CD4-positive, alpha-beta T cell treated with Interferon alpha-2 for 1 hour (primary cell): ENCODE measurements at regions not wholly inside any gene's neighbourhood (a gene's known extent, or its start where the extent isn't known, plus 50 kb on each side); places are given as distances from the start of the nearest gene placed in this dataset.

Experiments used
- DNase-seq, 2 donors: peaks; one replicate each; pipeline ENCODE4 v3.0.0-alpha.2; 2020 to 2022

- DNase-seq, result no peak
These were observed 83.0 kb upstream of the ADRA2C start for GRCh38 chr4:3683077-3683743.

DNA sequence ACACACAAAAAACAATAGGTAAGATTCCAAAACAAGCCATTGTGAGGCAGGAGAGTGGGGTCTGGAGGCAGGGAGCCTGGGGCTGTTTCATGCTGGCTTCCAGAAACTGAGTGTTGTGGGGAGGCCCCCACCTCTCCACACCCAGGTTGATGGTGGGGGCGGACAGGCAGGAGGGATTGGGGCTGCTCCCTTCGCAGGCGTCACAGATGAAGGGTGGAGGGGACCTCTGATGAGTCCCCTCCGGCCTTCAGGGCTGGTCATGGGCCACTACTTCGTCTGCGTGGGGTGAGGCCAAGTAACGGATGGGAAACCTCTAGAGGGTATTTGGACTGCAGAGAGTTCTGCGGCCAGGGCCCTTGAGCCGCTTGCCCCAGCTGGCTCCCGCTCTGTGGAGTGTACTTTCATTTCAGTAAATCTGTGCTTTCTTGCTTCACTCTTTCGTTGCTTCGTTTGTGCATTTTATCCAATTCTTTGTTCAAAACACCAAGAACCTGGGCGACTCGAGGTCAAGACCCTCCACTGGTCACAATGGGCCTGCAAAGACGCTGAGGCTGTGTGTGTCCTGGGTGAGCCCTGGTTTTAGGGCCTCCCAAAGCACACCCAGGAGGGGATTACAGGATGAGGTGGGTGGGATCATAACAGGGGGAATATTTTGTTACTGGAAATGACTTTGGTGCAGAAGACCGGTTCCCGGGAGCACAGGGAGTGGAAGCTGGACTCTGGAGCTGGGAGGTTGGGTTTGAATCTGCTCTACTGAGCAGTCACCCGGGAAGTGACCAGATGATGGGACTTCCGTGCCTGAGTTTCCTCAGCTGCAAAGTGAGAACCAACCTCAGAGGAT, 83.7 kb upstream of the ADRA2C start:
- DNase-seq, result no peak

DNA sequence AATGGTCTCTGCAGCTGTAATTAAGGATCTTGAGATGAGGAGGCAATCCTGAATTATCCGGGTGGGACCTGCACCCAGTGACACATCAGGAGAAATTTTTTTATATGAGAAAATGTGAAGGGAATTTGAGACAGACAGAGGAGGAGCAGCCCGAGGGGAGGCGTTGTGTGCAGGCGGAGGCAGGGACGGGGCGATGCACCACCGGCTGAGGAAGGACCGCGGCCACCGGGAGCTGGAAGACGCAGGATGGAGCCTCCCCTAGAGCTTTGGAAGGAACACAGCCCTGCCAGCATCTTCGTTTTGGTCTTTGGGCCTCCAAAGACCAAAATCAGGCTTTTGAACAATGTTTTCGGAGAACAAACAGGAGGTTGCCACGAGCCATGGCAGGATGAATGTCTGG, 85.0 kb upstream of the ADRA2C start:
- DNase-seq, result no peak

DNA sequence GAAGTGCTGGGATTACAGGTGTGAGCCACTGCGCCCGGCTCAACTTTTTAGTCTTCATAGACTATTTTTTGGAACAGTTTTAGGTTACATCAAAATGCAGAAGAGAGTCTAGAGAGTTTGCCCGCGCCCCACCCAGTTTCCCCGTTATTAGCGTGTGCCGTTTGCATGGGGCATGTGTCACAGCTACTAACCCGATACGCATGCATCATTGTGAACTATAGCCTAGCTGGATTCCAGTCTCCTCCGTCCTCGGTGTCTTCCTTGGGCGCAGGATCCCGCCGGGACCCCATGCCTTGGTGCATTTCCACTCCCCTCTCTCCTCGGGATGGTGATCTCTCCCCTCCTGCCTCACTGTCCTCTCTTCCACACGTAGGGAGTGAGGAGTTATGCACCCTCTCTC, 85.5 kb upstream of the ADRA2C start:
- no peak for DNase-seq

GRCh38 chr4:3679851-3680311, 86.3 kb upstream of the ADRA2C start:
- DNase-seq, result no peak

DNA sequence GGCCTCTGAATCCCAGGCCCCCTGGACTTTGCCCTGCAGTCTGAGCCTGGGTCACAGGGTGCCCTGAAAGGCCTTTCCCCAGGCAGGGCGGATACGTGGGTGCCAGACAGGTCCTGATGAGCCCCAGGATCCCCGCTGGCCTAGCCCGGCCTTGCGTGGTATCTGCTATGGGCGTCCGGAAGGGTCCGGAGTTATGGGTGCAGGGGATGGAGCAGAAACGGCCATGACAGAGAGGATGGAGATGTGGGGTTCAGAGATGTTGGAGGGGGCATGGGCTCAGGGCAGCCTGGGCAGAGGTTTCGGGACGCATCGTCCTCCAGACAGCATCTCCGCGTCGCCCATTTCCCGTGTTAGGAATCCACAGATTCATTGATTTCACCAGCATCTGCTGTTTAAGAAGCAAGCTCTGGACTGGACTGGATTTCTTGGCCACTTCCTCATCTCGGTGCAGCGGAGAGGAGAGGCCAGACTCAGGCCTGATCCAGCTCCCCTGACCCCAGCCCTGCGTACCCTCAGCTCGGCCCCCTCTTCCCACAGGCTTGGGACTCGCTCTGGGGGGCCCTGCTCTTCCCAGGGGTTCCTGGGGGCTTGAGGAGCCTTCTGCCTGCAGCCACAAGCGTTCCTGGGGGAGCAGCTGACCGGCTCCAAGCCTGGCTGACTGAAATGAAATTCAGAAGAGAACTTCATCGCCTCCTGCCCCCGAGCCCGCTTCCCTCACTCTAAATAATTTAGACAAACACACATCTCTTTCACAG, 86.9 kb upstream of the ADRA2C start:
- no peak for DNase-seq

DNA sequence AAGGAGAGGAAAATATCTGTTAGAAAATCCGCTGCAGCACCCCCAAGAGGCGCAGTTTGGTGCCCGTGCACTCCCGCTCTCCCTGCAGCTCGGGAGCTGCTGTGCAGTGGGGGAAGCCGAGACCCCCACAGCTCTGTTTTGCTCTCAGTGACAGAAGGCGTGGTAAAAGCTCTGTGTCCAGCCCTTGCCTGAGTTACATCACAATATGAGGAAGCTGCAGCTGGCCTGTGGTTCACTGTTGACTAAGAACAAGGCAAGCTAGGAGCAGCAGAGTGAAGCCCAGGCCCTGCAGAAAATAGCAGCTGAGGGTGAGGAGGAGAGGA, 88.5 kb upstream of the ADRA2C start:
- no peak for DNase-seq

DNA sequence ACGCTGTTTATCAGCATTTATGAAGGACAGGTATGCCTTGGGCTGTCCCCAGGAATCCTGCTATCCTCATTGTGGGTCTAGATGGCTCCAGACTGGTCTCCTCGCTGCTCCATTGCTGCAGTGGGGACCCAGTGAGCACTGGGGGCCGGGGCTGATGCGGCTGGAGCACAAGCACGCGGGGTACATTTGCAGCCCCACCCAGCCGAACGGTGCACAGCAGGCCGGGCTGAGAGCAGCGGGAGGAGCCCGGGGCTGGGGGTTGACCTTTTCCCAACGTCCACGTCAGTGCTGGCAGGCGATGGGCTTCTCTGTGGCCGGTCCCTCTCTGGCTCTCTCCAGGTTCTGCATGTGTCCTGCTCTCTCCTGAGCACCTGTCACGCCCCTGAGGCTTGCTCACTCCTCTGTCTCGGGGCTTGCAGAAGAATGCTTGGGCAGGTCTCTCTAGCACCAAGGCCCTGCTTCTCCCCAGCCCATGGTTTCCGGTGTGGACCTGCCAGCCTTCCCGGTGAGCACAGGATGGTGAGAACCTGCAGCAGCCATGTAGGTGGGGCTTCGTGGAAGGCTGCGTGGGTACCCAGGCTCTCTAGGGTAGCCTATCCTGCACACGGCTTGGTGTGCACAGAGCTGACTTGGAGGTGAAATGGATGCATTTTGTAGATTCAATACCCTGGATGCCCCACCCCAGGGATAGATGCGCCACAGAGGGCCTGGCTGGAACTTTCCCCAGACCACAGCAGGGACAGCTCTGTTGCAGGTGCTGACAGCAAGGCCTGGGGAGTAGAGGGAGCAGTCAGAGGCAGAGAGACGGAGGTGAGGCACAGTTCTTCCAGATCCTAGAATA, 89.1 kb upstream of the ADRA2C start:
- DNase-seq, result no peak

DNA sequence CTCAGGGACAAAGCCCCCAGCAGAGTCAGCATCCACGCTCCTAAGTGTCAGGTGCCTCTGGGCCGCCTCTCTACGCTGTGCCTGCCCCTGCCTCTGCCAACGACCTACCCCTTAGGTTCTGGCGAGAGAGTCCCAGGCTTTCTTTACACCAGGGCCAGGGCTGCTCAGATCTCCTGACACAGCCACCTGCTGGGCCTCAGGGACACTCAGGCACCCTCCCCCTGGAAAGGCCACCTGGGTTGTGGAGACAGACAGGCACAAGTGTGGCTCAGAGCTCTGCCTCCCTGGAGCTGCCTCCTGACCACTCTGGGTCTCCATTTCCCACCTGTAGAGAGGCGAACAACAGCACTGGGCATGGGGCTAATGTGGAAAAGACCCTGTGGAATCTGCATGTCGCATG, 90.0 kb upstream of the ADRA2C start:
- no peak for DNase-seq

- DNase-seq, result no peak
These were observed 90.7 kb upstream of the ADRA2C start for GRCh38 chr4:3675251-3676115.

GRCh38 chr4:3674479-3674851, 91.7 kb upstream of the ADRA2C start:
- DNase-seq, result no peak

DNA sequence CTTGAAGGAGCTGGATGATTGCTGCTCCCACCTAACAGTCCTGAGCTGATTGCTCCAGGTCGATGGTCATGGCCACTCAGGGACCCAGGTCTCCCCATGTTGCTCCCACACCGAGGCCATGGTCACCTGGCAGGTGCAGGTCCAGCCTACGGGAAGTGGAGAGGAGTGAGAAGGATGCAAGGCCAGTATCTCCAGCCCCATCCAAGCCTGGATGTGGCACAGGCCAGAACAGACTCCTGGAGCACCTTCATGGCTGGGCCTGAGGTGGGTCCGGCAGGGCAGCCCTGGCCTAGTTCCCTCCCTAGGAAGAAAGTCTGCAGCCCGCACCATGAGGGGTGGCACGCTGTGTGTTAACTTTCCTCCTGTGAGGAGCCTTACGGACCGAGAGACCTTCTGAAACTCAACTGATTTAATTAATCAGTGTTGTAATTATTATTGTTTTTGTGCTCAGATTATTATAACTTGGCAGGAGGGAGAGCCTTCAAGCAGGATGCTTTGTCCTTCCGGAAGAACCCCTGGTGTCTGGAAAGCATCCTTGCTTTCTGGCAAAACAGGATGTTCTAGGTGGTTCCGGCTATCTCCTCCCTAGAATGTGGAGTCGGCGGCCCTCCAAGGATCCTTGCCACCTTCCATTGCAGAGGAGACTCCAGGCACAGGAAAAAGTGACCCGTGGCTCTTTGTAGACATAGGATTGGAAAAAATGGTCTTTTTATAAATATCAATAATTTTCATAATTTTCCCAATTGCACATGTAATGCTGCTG, 92.3 kb upstream of the ADRA2C start:
- no peak for DNase-seq

DNA sequence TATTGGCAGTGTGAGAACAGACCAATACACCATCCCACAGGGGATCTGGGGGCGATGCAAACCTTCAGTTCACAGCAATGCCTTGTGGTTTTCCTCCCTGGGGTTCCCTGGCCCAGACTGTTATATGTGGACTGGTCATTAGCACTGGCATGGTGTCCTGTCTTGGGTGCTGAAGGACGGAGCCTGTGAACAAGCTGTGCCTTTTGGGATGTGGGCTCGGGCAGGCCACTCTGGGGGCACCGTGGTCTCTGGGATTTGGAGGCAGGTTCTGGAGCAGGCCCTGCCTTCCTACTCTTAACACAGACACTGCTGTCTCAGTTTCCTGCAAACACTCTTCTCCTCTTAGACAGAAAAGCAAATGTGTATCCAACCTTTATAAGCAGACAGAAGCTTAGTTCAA, 93.0 kb upstream of the ADRA2C start:
- no peak for DNase-seq

- no peak for DNase-seq
These were observed 93.7 kb upstream of the ADRA2C start for GRCh38 chr4:3672465-3672831.

DNA sequence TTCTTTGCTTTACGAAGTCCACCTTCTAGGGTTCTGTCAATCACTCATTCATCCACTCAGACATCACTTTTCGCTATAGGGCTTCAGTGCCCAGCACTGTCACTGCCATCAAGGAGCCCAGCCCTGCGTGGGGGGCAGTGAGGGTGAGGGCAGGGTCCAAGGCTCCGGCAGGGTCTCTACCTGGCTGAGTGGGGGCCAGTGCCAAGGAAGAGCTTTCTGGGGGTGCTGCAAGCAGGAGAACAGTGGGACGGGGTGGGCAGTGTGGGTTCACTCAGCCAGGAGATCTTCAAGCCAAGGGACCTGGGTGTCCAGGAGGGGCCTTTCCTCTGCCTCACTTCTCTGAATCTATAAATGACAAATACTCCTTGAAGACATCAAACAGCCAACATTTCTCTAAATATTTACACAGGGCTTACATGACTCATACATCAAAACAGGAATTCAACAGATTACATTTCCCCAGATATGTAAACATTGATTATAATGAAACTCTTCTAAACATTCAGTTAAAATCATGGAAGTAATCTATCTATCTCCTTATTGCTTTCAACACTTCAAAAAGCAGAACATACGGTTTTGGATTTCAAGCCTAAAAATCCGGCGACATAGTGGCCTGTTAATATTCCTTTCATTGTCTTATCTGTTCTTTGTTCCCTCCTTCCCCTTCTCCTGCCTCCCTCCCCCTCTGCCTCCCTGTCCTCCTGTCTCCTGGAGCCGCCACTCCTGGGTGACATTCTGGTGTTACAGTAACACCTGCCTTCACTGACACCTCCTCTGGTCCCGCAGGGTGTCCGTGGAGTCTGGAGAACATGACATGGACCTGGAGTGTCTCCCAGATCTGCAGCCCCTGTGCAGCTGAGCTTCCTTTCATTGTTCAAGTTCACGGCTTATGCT, 94.4 kb upstream of the ADRA2C start:
- no peak for DNase-seq

- DNase-seq, result no peak
These were observed 95.4 kb upstream of the ADRA2C start for GRCh38 chr4:3670521-3671519.

DNA sequence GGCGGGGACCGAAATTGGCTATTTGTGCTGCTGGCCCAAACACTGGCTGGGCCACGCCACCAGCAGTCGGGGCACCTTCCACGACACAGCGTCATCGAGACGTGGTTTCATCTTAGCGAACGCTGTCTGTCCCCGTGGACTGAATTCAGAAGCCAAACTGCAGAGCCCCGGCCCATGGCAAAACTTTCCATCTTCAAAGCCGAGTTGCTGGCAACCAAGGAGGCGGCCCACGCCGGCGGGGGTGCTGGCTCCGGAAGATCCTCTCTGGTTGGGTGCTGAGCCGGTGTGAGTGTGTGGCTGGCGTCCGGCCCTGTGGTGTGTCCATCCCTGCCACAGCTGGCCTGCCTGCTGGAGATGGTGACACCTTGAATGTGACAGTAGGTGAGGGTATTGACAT, 96.6 kb upstream of the ADRA2C start:
- DNase-seq, result no peak

GRCh38 chr4:3668825-3669552, 97.2 kb upstream of the ADRA2C start:
- DNase-seq, result no peak
